ENCODE measurements at regions not wholly inside any gene's neighbourhood (a gene's known extent, or its start where the extent isn't known, plus 50 kb on each side); places are given as distances from the start of the nearest gene placed in this dataset.
A peak's percentile ranks its signal among the peaks of the same experiment; 100 is the strongest.

- H3K79me1 ChIP-seq (ENCODE audit: low read depth, low read length): no peaks in the 10 kb centered on the region
These were observed 484.8 kb upstream of the ANKRD30A start for GRCh38 chr10:36640626-36641025.

GRCh38 chr10:36638462-36639155 lies 486.8 kb upstream of the ANKRD30A start:
- no peak overlapping the region for H2AFZ ChIP-seq (ENCODE audit: low read length)
- H3K9ac ChIP-seq (ENCODE audit: low read depth, low read length, poor library complexity): no peak overlapping the region
- no peak overlapping the region for H2BK5ac ChIP-seq (ENCODE audit: low read length)
- no peak overlapping the region for H2BK15ac ChIP-seq (ENCODE audit: low read length)
- no peak overlapping the region for H3K23ac ChIP-seq (ENCODE audit: low read depth, low read length, poor library complexity)
- no peak overlapping the region for H3K14ac ChIP-seq (ENCODE audit: low read length)
- no peak overlapping the region for H3K27ac ChIP-seq (replicated peaks; ENCODE audit: low read length)
- no CpG with 5 or more reads among the region's 3 CpGs for whole genome bisulfite sequencing, 2 donors (ENCODE audit: extremely low coverage in 2 of 2, insufficient read length in 2 of 2, insufficient replicate concordance in 1 of 2)
- no peak overlapping the region for H2BK120ac ChIP-seq (ENCODE audit: low read depth, low read length)
- H3K4me2 ChIP-seq (ENCODE audit: insufficient read depth, low read length, poor library complexity, severe bottlenecking): no peak overlapping the region
- no peaks in the 10 kb centered on the region for H3K9me3 ChIP-seq (replicated peaks in 1 of 2; ENCODE audit: control insufficient read depth in 2 of 2, insufficient read depth in 1 of 2, low read depth in 1 of 2, low read length in 2 of 2)
- no peak overlapping the region for H2AK5ac ChIP-seq (ENCODE audit: low read depth, low read length)
- no peak for DNase-seq (ENCODE audit: low spot score)
- no peaks in the 10 kb centered on the region for H3K4me1 ChIP-seq (ENCODE audit: control insufficient read depth in 2 of 2, insufficient read depth in 1 of 2, low read depth in 1 of 2, low read length in 2 of 2)
- no peaks in the 10 kb centered on the region for H3K79me1 ChIP-seq (ENCODE audit: low read depth, low read length)
- H4K8ac ChIP-seq (ENCODE audit: low read depth, low read length): no peak overlapping the region
- no peaks in the 10 kb centered on the region for H3K27me3 ChIP-seq (ENCODE audit: control insufficient read depth in 3 of 3, insufficient read depth in 3 of 3, low read depth in 1 of 3, low read length in 3 of 3)
- H3K18ac ChIP-seq (ENCODE audit: low read length): peak overlapping the region; percentile 84
- no peak overlapping the region for H3K4ac ChIP-seq (ENCODE audit: low read length)
- no peak overlapping the region for H4K91ac ChIP-seq (ENCODE audit: low read depth, low read length, poor library complexity)
- H2BK12ac ChIP-seq (ENCODE audit: low read length): no peak overlapping the region
- H3K36me3 ChIP-seq (replicated peaks in 1 of 2; ENCODE audit: control insufficient read depth in 2 of 2, insufficient read depth in 2 of 2, low read length in 2 of 2): no peaks in the 10 kb centered on the region
- no peak overlapping the region for H3K4me3 ChIP-seq (ENCODE audit: low read length in 2 of 2)

More at GRCh38 chr10:36640626-36641025, 484.8 kb upstream of the ANKRD30A start:
- Histone ChIP-seq H4K91ac (ENCODE audit: low read depth, low read length, poor library complexity) (no peak overlapping the region), H2BK120ac (ENCODE audit: low read depth, low read length) (no peak overlapping the region), H3K23ac (ENCODE audit: low read depth, low read length, poor library complexity) (no peak overlapping the region), H4K8ac (ENCODE audit: low read depth, low read length) (no peak overlapping the region), H2BK5ac (ENCODE audit: low read length) (no peak overlapping the region), H3K9me3 (replicated peaks in 1 of 2; ENCODE audit: control insufficient read depth in 2 of 2, insufficient read depth in 1 of 2, low read depth in 1 of 2, low read length in 2 of 2) (no peaks in the 10 kb centered on the region), H3K4me3 (ENCODE audit: low read length in 2 of 2) (no peak overlapping the region), H3K27ac (replicated peaks; ENCODE audit: low read length) (no peak overlapping the region), H3K14ac (ENCODE audit: low read length) (no peak overlapping the region), H3K27me3 (ENCODE audit: control insufficient read depth in 3 of 3, insufficient read depth in 3 of 3, low read depth in 1 of 3, low read length in 3 of 3) (no peaks in the 10 kb centered on the region), H3K4ac (ENCODE audit: low read length) (no peak overlapping the region), H2BK12ac (ENCODE audit: low read length) (no peak overlapping the region), H2AFZ (ENCODE audit: low read length) (no peak overlapping the region), H2AK5ac (ENCODE audit: low read depth, low read length) (no peak overlapping the region), H3K4me1 (ENCODE audit: control insufficient read depth in 2 of 2, insufficient read depth in 1 of 2, low read depth in 1 of 2, low read length in 2 of 2) (no peaks in the 10 kb centered on the region), H2BK15ac (ENCODE audit: low read length) (no peak overlapping the region), H3K4me2 (ENCODE audit: insufficient read depth, low read length, poor library complexity, severe bottlenecking) (no peak overlapping the region), H3K9ac (ENCODE audit: low read depth, low read length, poor library complexity) (no peak overlapping the region), H3K36me3 (replicated peaks in 1 of 2; ENCODE audit: control insufficient read depth in 2 of 2, insufficient read depth in 2 of 2, low read length in 2 of 2) (no peaks in the 10 kb centered on the region), H3K18ac (ENCODE audit: low read length) (no peak overlapping the region)
- no CpG with 5 or more reads among the region's 4 CpGs for WGBS, 2 donors (ENCODE audit: extremely low coverage in 2 of 2, insufficient read length in 2 of 2, insufficient replicate concordance in 1 of 2)
- DNase-seq (ENCODE audit: low spot score): no peak

GRCh38 chr10:36636879-36637278 lies 488.5 kb upstream of the ANKRD30A start:
- H3K27ac ChIP-seq (replicated peaks; ENCODE audit: low read length): no peak overlapping the region
- H3K14ac ChIP-seq (ENCODE audit: low read length): no peak overlapping the region
- no peak overlapping the region for H2BK5ac ChIP-seq (ENCODE audit: low read length)
- H3K18ac ChIP-seq (ENCODE audit: low read length): no peak overlapping the region
- H2AFZ ChIP-seq (ENCODE audit: low read length): no peak overlapping the region
- H2BK15ac ChIP-seq (ENCODE audit: low read length): no peak overlapping the region
- no peak overlapping the region for H3K4me3 ChIP-seq (ENCODE audit: low read length in 2 of 2)
- no CpG with 5 or more reads among the region's 2 CpGs for WGBS, 2 donors (ENCODE audit: extremely low coverage in 2 of 2, insufficient read length in 2 of 2, insufficient replicate concordance in 1 of 2)
- H3K36me3 ChIP-seq (replicated peaks in 1 of 2; ENCODE audit: control insufficient read depth in 2 of 2, insufficient read depth in 2 of 2, low read length in 2 of 2): no peaks in the 10 kb centered on the region
- no peak overlapping the region for H3K9ac ChIP-seq (ENCODE audit: low read depth, low read length, poor library complexity)
- no peak overlapping the region for H4K8ac ChIP-seq (ENCODE audit: low read depth, low read length)
- no peaks in the 10 kb centered on the region for H3K79me1 ChIP-seq (ENCODE audit: low read depth, low read length)
- no peaks in the 10 kb centered on the region for H3K9me3 ChIP-seq (replicated peaks in 1 of 2; ENCODE audit: control insufficient read depth in 2 of 2, insufficient read depth in 1 of 2, low read depth in 1 of 2, low read length in 2 of 2)
- no peak overlapping the region for H3K4ac ChIP-seq (ENCODE audit: low read length)
- no peak for DNase-seq (ENCODE audit: low spot score)
- H3K4me1 ChIP-seq (ENCODE audit: control insufficient read depth in 2 of 2, insufficient read depth in 1 of 2, low read depth in 1 of 2, low read length in 2 of 2): no peaks in the 10 kb centered on the region
- H3K27me3 ChIP-seq (ENCODE audit: control insufficient read depth in 3 of 3, insufficient read depth in 3 of 3, low read depth in 1 of 3, low read length in 3 of 3): no peaks in the 10 kb centered on the region
- no peak overlapping the region for H2BK12ac ChIP-seq (ENCODE audit: low read length)
- no peak overlapping the region for H2AK5ac ChIP-seq (ENCODE audit: low read depth, low read length)
- H3K4me2 ChIP-seq (ENCODE audit: insufficient read depth, low read length, poor library complexity, severe bottlenecking): no peak overlapping the region
- no peak overlapping the region for H2BK120ac ChIP-seq (ENCODE audit: low read depth, low read length)
- no peak overlapping the region for H4K91ac ChIP-seq (ENCODE audit: low read depth, low read length, poor library complexity)
- no peak overlapping the region for H3K23ac ChIP-seq (ENCODE audit: low read depth, low read length, poor library complexity)

- H2AFZ ChIP-seq (ENCODE audit: low read length): no peak overlapping the region
- no peak overlapping the region for H3K4ac ChIP-seq (ENCODE audit: low read length)
- no peaks in the 10 kb centered on the region for H3K4me1 ChIP-seq (ENCODE audit: control insufficient read depth in 2 of 2, insufficient read depth in 1 of 2, low read depth in 1 of 2, low read length in 2 of 2)
- no peak overlapping the region for H2BK15ac ChIP-seq (ENCODE audit: low read length)
- H4K8ac ChIP-seq (ENCODE audit: low read depth, low read length): no peak overlapping the region
- H3K23ac ChIP-seq (ENCODE audit: low read depth, low read length, poor library complexity): no peak overlapping the region
- no peak overlapping the region for H3K27ac ChIP-seq (replicated peaks; ENCODE audit: low read length)
- H3K36me3 ChIP-seq (replicated peaks in 1 of 2; ENCODE audit: control insufficient read depth in 2 of 2, insufficient read depth in 2 of 2, low read length in 2 of 2): no peaks in the 10 kb centered on the region
- no peak overlapping the region for H2BK12ac ChIP-seq (ENCODE audit: low read length)
- H3K18ac ChIP-seq (ENCODE audit: low read length): no peak overlapping the region
- no peak overlapping the region for H3K4me2 ChIP-seq (ENCODE audit: insufficient read depth, low read length, poor library complexity, severe bottlenecking)
- DNase-seq (ENCODE audit: low spot score): no peak
- WGBS, 2 donors (ENCODE audit: extremely low coverage in 2 of 2, insufficient read length in 2 of 2, insufficient replicate concordance in 1 of 2): no CpG with 5 or more reads among the region's 1 CpG
- H3K4me3 ChIP-seq (ENCODE audit: low read length in 2 of 2): no peak overlapping the region
- no peak overlapping the region for H4K91ac ChIP-seq (ENCODE audit: low read depth, low read length, poor library complexity)
- no peak overlapping the region for H2AK5ac ChIP-seq (ENCODE audit: low read depth, low read length)
- no peaks in the 10 kb centered on the region for H3K27me3 ChIP-seq (ENCODE audit: control insufficient read depth in 3 of 3, insufficient read depth in 3 of 3, low read depth in 1 of 3, low read length in 3 of 3)
- no peaks in the 10 kb centered on the region for H3K79me1 ChIP-seq (ENCODE audit: low read depth, low read length)
- H3K9ac ChIP-seq (ENCODE audit: low read depth, low read length, poor library complexity): no peak overlapping the region
- no peak overlapping the region for H2BK5ac ChIP-seq (ENCODE audit: low read length)
- no peak overlapping the region for H3K14ac ChIP-seq (ENCODE audit: low read length)
- H2BK120ac ChIP-seq (ENCODE audit: low read depth, low read length): no peak overlapping the region
- H3K9me3 ChIP-seq (replicated peaks in 1 of 2; ENCODE audit: control insufficient read depth in 2 of 2, insufficient read depth in 1 of 2, low read depth in 1 of 2, low read length in 2 of 2): no peaks in the 10 kb centered on the region
These were observed 489.0 kb upstream of the ANKRD30A start for GRCh38 chr10:36636285-36636839.

Data from neuronal stem cell (in vitro differentiated cells).